ENCODE measurements at regions not wholly inside any gene's neighbourhood (a gene's known extent, or its start where the extent isn't known, plus 50 kb on each side); places are given as distances from the start of the nearest gene placed in this dataset.

DNA sequence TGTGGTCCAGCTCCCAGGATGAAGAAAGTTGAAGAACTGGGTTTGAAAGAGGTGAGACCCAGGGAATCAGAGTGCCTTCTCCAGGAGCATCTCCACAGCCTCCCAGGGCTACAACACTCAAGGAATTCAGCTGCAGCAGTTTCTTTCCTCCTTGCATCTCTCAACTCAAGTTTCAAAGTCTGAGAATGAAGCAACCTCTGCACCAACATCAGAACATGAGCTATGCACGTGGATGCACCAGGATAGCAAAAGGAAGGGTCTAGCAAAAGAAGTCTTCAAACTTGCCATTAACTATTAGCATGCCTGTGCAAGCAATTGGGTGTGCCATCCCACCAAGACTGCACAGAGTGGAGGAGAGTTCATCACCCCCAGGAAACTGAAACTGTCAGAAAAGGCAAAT, 193.9 kb downstream of the OTOR start:
- Histone ChIP-seq H3K9me3 (replicated peaks; ENCODE audit: control insufficient read depth, insufficient read depth, low read length) (no peaks in the 10 kb centered on the region), H3K36me3 (ENCODE audit: control insufficient read depth in 2 of 2, extremely low read depth in 1 of 2, insufficient read depth in 2 of 2, low read length in 2 of 2) (no peaks in the 10 kb centered on the region), H3K27ac (ENCODE audit: insufficient read depth, low read depth, low read length) (no peak overlapping the region), H3K27me3 (ENCODE audit: control insufficient read depth in 2 of 2, insufficient read depth in 2 of 2, low read length in 2 of 2) (no peaks in the 10 kb centered on the region), H3K4me2 (ENCODE audit: insufficient read depth, low read length) (no peak overlapping the region), H3K9me1 (replicated peaks; ENCODE audit: control insufficient read depth, extremely low read depth, insufficient read depth, low read length) (no peaks in the 10 kb centered on the region), H3K4me3 (replicated peaks in 1 of 3; ENCODE audit: insufficient read depth in 1 of 3, low read depth in 1 of 3, low read length in 3 of 3) (no peak overlapping the region), H3K79me2 (ENCODE audit: control insufficient read depth, insufficient read depth, low read length) (no peaks in the 10 kb centered on the region), H3K9ac (replicated peaks; ENCODE audit: extremely low read depth, insufficient read depth, low read length) (no peak overlapping the region), H4K20me1 (replicated peaks; ENCODE audit: control insufficient read depth, extremely low read depth, insufficient read depth, low read length) (no peaks in the 10 kb centered on the region), H2AFZ (ENCODE audit: low read depth, low read length) (no peak overlapping the region), H3K4me1 (ENCODE audit: control insufficient read depth, extremely low read depth, insufficient read depth, low read length) (no peaks in the 10 kb centered on the region)
- dilution Hi-C loops (cut with MboI; ENCODE audit: extremely low pct_ligation_motif_present, low sequenced_read_pairs) (no loop called here), intact Hi-C loops (cut with micrococcal nuclease) (no loop called here)
- ChIA-PET CTCF (no interaction called here), POLR2A (no interaction called here)
- BruUV-seq (replicated peaks) = no TSS peak
- FAIRE-seq (no peak), DNase-seq (ENCODE audit: low read depth, low spot score) (no peak)
- TF ChIP-seq GATA2 (IDR thresholded peaks at IDR 0.05; ENCODE audit: insufficient read depth, insufficient read length, low read depth, low read length) (no peak), JUN (IDR thresholded peaks at IDR 0.05; ENCODE audit: borderline replicate concordance, insufficient read depth, insufficient read length, low read depth) (no peak), POLR2A (IDR thresholded peaks at IDR 0.05; ENCODE audit: low read depth, low read length) (no peak), MYC (IDR thresholded peaks at IDR 0.05; ENCODE audit: low read depth, low read length) (no peak)
- TF ChIP-seq, protein P1, sequence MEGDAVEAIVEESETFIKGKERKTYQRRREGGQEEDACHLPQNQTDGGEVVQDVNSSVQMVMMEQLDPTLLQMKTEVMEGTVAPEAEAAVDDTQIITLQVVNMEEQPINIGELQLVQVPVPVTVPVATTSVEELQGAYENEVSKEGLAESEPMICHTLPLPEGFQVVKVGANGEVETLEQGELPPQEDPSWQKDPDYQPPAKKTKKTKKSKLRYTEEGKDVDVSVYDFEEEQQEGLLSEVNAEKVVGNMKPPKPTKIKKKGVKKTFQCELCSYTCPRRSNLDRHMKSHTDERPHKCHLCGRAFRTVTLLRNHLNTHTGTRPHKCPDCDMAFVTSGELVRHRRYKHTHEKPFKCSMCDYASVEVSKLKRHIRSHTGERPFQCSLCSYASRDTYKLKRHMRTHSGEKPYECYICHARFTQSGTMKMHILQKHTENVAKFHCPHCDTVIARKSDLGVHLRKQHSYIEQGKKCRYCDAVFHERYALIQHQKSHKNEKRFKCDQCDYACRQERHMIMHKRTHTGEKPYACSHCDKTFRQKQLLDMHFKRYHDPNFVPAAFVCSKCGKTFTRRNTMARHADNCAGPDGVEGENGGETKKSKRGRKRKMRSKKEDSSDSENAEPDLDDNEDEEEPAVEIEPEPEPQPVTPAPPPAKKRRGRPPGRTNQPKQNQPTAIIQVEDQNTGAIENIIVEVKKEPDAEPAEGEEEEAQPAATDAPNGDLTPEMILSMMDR (IDR thresholded peaks at IDR 0.05; ENCODE audit: extremely low read depth in 1 of 2, insufficient read depth in 1 of 2, low read depth in 1 of 2, low read length in 2 of 2) = no peak
- TF ChIP-seq, protein P2, sequence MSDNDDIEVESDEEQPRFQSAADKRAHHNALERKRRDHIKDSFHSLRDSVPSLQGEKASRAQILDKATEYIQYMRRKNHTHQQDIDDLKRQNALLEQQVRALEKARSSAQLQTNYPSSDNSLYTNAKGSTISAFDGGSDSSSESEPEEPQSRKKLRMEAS (IDR thresholded peaks at IDR 0.05; ENCODE audit: insufficient read depth, insufficient read length) = no peak

DNA sequence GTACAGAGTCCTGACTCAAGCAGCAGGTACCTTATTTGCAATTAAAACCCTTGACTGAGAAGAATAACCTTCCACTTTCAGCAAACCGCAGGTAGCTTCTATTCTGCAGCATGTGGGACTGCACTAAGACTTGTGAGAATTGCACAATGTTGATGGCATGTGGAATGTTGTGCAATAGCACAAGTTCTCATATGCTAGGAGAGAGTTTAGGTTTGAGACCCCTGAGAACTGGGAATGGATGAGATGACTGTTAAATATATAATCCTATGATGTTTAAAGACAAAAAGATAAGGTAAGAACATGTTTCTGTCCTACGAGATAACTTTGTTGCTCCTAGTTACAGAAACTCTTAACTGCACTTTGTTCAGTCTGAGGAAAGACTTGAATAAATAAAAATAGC, 194.6 kb downstream of the OTOR start:
- BruUV-seq (replicated peaks) = no TSS peak
- H3K9me3 ChIP-seq (replicated peaks; ENCODE audit: control insufficient read depth, insufficient read depth, low read length) = no peaks in the 10 kb centered on the region
- H3K4me3 ChIP-seq (replicated peaks in 1 of 3; ENCODE audit: insufficient read depth in 1 of 3, low read depth in 1 of 3, low read length in 3 of 3) = no peak overlapping the region
- POLR2A ChIA-PET = no interaction called here
- no peaks in the 10 kb centered on the region for H3K79me2 ChIP-seq (ENCODE audit: control insufficient read depth, insufficient read depth, low read length)
- no peaks in the 10 kb centered on the region for H3K27me3 ChIP-seq (ENCODE audit: control insufficient read depth in 2 of 2, insufficient read depth in 2 of 2, low read length in 2 of 2)
- no peak overlapping the region for H3K27ac ChIP-seq (ENCODE audit: insufficient read depth, low read depth, low read length)
- dilution Hi-C loops (cut with MboI; ENCODE audit: extremely low pct_ligation_motif_present, low sequenced_read_pairs) = no loop called here
- no peak overlapping the region for H3K4me2 ChIP-seq (ENCODE audit: insufficient read depth, low read length)
- no peak for FAIRE-seq
- H3K4me1 ChIP-seq (ENCODE audit: control insufficient read depth, extremely low read depth, insufficient read depth, low read length) = no peaks in the 10 kb centered on the region
- no peaks in the 10 kb centered on the region for H4K20me1 ChIP-seq (replicated peaks; ENCODE audit: control insufficient read depth, extremely low read depth, insufficient read depth, low read length)
- no peak for DNase-seq (ENCODE audit: low read depth, low spot score)
- intact Hi-C loops (cut with micrococcal nuclease) = no loop called here
- CTCF ChIA-PET = no interaction called here
- TF ChIP-seq, protein P1 (IDR thresholded peaks at IDR 0.05; ENCODE audit: extremely low read depth in 1 of 2, insufficient read depth in 1 of 2, low read depth in 1 of 2, low read length in 2 of 2) = no peak
- TF ChIP-seq POLR2A (IDR thresholded peaks at IDR 0.05; ENCODE audit: low read depth, low read length) (no peak), POLR2AphosphoS5 (IDR thresholded peaks at IDR 0.05; ENCODE audit: insufficient read depth, low read depth, low read length) (no peak), JUN (IDR thresholded peaks at IDR 0.05; ENCODE audit: borderline replicate concordance, insufficient read depth, insufficient read length, low read depth) (no peak), MYC (IDR thresholded peaks at IDR 0.05; ENCODE audit: low read depth, low read length) (no peak), EZH2 (IDR thresholded peaks at IDR 0.05; ENCODE audit: borderline replicate concordance, low read depth, low read length, severe bottlenecking) (no peak), GATA2 (IDR thresholded peaks at IDR 0.05; ENCODE audit: insufficient read depth, insufficient read length, low read depth, low read length) (no peak), FOS (IDR thresholded peaks at IDR 0.05; ENCODE audit: borderline replicate concordance, insufficient read depth, low read length) (no peak)
- TF ChIP-seq, protein P2 (IDR thresholded peaks at IDR 0.05; ENCODE audit: insufficient read depth, insufficient read length) = no peak
- no peak overlapping the region for H2AFZ ChIP-seq (ENCODE audit: low read depth, low read length)
- no peak overlapping the region for H3K9ac ChIP-seq (replicated peaks; ENCODE audit: extremely low read depth, insufficient read depth, low read length)
- H3K36me3 ChIP-seq (ENCODE audit: control insufficient read depth in 2 of 2, extremely low read depth in 1 of 2, insufficient read depth in 2 of 2, low read length in 2 of 2) = no peaks in the 10 kb centered on the region
- no peaks in the 10 kb centered on the region for H3K9me1 ChIP-seq (replicated peaks; ENCODE audit: control insufficient read depth, extremely low read depth, insufficient read depth, low read length)
